Liver (tissue), 3 donors: ENCODE measurements at regions not wholly inside any gene's neighbourhood (a gene's known extent, or its start where the extent isn't known, plus 50 kb on each side); places are given as distances from the start of the nearest gene placed in this dataset.

ENCODE experiments used
- ATF3 ChIP-seq: IDR thresholded peaks from 2 replicates; pipeline ENCODE4 v1.6.1; 2016; ENCODE audit warnings: antibody characterized with exemption
- CTCF ChIP-seq: fragments of 150-350 bp; IDR thresholded peaks from 2 replicates; pipeline ENCODE4 v1.5.1; 2017; ENCODE audit warnings: improper control_type of control experiment, low read depth, low read length; ENCODE audit not compliant: missing input control
- EGR1 ChIP-seq, 2 donors: IDR thresholded peaks; 2 replicates each; pipeline ENCODE4 v1.6.1; 2016 to 2018; ENCODE audit warnings: antibody characterized with exemption in 2 of 2, low read depth in 2 of 2
- HNF4A ChIP-seq, 2 donors: conservative IDR thresholded peaks; 2 replicates each; pipeline ENCODE4 v1.6.1; 2016; ENCODE audit warnings: antibody characterized with exemption in 2 of 2, mild to moderate bottlenecking in 2 of 2
- JUND ChIP-seq, 2 donors: IDR thresholded peaks; 2 replicates each; pipeline ENCODE4 v1.6.1; 2016; ENCODE audit warnings: antibody characterized with exemption in 2 of 2
- MAX ChIP-seq: IDR thresholded peaks from 2 replicates; pipeline ENCODE4 v1.6.1; 2016; ENCODE audit warnings: antibody characterized with exemption
- RAD21 ChIP-seq, 2 donors: IDR thresholded peaks; 2 replicates each; pipeline ENCODE4 v1.6.1; 2016; ENCODE audit warnings: antibody characterized with exemption in 2 of 2, mild to moderate bottlenecking in 2 of 2
- RXRA ChIP-seq, 2 donors: IDR thresholded peaks; 2 replicates each; pipeline ENCODE4 v1.6.1; 2017 to 2018; ENCODE audit warnings: antibody characterized with exemption in 2 of 2, mild to moderate bottlenecking in 1 of 2
- TAF1 ChIP-seq: conservative IDR thresholded peaks from 2 replicates; pipeline ENCODE4 v1.6.1; 2016; ENCODE audit warnings: antibody characterized with exemption, mild to moderate bottlenecking
- YY1 ChIP-seq: IDR thresholded peaks from 2 replicates; pipeline ENCODE4 v1.6.1; 2016; ENCODE audit warnings: antibody characterized with exemption, mild to moderate bottlenecking
- ZBTB33 ChIP-seq: IDR thresholded peaks from 2 replicates; pipeline ENCODE4 v1.6.1; 2016; ENCODE audit warnings: antibody characterized with exemption
- donor health status: healthy.
- donor health status: healthy.

- no peak for TF ChIP-seq ZBTB33
- no peak for TF ChIP-seq TAF1
- no peak for TF ChIP-seq YY1
- no peak for TF ChIP-seq MAX
- TF ChIP-seq CTCF = no peak
- TF ChIP-seq RAD21 (IDR thresholded peaks at IDR 0.05) = no peak
- no peak for TF ChIP-seq EGR1 (IDR thresholded peaks at IDR 0.05; ENCODE audit: low read depth in 2 of 2)
- no peak for TF ChIP-seq RXRA (IDR thresholded peaks at IDR 0.05)
- TF ChIP-seq JUND (IDR thresholded peaks at IDR 0.05) = no peak
- no peak for TF ChIP-seq ATF3
- TF ChIP-seq HNF4A (conservative IDR thresholded peaks at IDR 0.05) = no peak
Observed at GRCh38 chr6:4653141-4653540, 123.1 kb upstream of the CDYL start.
